ENCODE measurements at regions not wholly inside any gene's neighbourhood (a gene's known extent, or its start where the extent isn't known, plus 50 kb on each side); places are given as distances from the start of the nearest gene placed in this dataset.

GRCh38 chr1:4045397-4046010, 145.4 kb upstream of the C1orf174 start:
- TF ChIP-seq CTCF (conservative IDR thresholded peaks at IDR 0.05; ENCODE audit: low read depth, low read length), result no peak
- DNase-seq (ENCODE audit: low read depth), result no peak
- no peak overlapping the region for H3K4me3 ChIP-seq (ENCODE audit: low read length)

- TF ChIP-seq CTCF (conservative IDR thresholded peaks at IDR 0.05; ENCODE audit: low read depth, low read length), result no peak
- H3K4me3 ChIP-seq (ENCODE audit: low read length), result no peak overlapping the region
Observed at GRCh38 chr1:4046836-4047461, 146.9 kb upstream of the C1orf174 start.

GRCh38 chr1:4047666-4048065, 147.6 kb upstream of the C1orf174 start:
- DNase-seq (ENCODE audit: low read depth), result no peak
- no peak overlapping the region for H3K4me3 ChIP-seq (ENCODE audit: low read length)
- no peak for TF ChIP-seq CTCF (conservative IDR thresholded peaks at IDR 0.05; ENCODE audit: low read depth, low read length)

More at GRCh38 chr1:4046836-4047461, 146.9 kb upstream of the C1orf174 start:
- DNase-seq (ENCODE audit: low read depth), result no peak

- no peak for DNase-seq (ENCODE audit: low read depth)
- no peak overlapping the region for H3K4me3 ChIP-seq (ENCODE audit: low read length)
- TF ChIP-seq CTCF (conservative IDR thresholded peaks at IDR 0.05; ENCODE audit: low read depth, low read length), result no peak
Observed at GRCh38 chr1:4048076-4048475, 148.0 kb upstream of the C1orf174 start.

- no peak overlapping the region for H3K4me3 ChIP-seq (ENCODE audit: low read length)
- no peak for TF ChIP-seq CTCF (conservative IDR thresholded peaks at IDR 0.05; ENCODE audit: low read depth, low read length)
- DNase-seq (ENCODE audit: low read depth), result no peak
Observed at GRCh38 chr1:4048921-4049320, 148.8 kb upstream of the C1orf174 start.

GRCh38 chr1:4050998-4051397, 150.9 kb upstream of the C1orf174 start:
- DNase-seq (ENCODE audit: low read depth), result no peak
- no peak overlapping the region for H3K4me3 ChIP-seq (ENCODE audit: low read length)
- TF ChIP-seq CTCF (conservative IDR thresholded peaks at IDR 0.05; ENCODE audit: low read depth, low read length), result no peak

GRCh38 chr1:4052657-4053056, 152.6 kb upstream of the C1orf174 start:
- DNase-seq (ENCODE audit: low read depth), result no peak
- no peak for TF ChIP-seq CTCF (conservative IDR thresholded peaks at IDR 0.05; ENCODE audit: low read depth, low read length)
- H3K4me3 ChIP-seq (ENCODE audit: low read length), result no peak overlapping the region
